GM18867 (cell line): ENCODE measurements at regions not wholly inside any gene's neighbourhood (a gene's known extent, or its start where the extent isn't known, plus 50 kb on each side); places are given as distances from the start of the nearest gene placed in this dataset.

Experiments used
- ATAC-seq: cut with Tn5 transposase; IDR thresholded peaks from one replicate; pipeline ENCODE4 v1.9.1; 2021; ENCODE audit warnings: mild to moderate bottlenecking, moderate library complexity; ENCODE audit not compliant: unreplicated experiment

GRCh38 chr4:114509340-114509739 is 89.3 kb upstream of the UGT8 start:
- ATAC-seq = no peak

DNA sequence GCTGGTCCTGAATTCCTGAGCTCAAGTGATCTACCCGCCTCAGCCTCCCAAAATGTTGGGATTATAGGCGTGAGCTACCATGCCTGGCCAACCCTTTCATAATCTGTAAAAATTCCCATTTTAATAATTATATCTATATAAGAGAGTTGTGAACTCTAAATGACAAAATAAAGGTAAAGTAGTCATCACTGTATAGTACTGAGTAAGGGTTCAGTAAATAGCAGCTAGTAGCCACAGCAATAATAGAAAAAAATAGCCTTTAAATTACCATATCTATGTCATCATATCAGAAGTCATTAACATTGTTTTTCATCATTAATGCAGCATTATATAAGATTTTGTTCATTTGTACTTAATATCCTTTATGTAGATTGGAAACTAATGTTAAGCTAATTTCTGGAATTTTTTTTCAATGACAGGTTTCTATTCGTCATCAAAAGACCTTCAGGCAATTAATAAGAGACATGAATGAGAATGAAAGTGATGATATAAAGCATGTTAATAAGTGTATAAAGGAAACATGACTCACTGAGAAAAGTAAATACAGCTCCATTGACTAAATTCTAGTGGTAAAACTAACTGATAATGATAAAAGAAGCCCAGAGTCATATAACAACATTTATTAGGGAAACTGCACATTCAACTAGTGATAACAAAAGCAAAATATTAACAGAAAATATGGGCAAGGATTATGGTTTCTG is 85.9 kb upstream of the UGT8 start:
- ATAC-seq = no peak

DNA sequence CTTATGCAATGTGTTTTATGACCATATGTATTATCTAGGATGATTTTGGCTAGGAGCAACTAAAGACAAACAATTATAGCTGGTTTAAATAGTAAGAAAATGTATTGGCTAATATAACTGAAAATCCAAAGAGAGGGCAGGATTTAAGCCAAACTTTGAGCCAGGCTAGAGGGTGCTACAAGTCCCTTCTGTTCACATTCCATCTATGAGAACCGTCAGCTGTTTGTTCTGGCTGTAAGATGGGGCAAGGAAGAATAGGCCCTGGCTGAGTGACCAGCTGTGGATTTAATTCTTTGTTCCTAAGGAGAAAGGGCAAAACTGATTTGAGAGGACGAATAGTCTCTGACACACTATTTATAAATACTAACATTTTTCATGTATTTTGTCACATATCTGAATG is 79.2 kb upstream of the UGT8 start:
- no peak for ATAC-seq

DNA sequence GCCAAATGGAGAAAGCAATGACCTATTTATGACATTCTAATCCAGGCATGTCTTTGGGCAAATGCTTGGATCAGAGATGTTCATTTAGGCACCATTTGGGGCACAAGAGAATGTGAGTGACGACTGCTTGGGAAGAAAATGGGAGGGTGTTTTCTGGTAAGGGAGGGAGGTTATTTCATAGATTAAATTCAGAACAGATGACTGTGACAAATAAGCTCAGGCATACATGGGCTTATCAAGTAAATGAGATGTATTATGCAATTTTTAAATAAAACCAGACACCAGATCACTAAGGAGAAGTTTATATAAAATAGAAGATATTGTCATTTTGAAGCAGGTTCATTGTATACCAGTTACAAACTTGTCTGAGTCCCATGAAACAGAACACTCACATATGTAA is 71.4 kb upstream of the UGT8 start:
- no peak for ATAC-seq

DNA sequence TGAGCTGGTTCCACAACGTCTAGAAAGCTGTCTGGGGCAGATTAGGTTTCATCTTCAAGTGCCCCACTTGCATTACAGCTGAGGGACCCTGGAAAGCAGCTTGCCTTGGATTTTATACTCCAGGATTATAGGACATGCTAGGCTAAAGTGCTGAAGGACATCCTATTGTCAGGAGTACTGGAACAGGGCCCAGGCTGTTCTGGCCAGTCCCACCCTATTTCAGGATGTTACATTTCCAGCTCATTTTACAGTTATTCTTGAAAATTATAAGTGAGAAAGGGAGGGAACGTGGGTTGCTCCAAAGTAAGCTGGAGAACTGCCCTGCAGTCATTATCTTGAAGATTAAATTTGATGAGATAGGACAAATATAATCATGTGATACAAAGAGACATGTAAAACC is 71.0 kb upstream of the UGT8 start:
- no peak for ATAC-seq

DNA sequence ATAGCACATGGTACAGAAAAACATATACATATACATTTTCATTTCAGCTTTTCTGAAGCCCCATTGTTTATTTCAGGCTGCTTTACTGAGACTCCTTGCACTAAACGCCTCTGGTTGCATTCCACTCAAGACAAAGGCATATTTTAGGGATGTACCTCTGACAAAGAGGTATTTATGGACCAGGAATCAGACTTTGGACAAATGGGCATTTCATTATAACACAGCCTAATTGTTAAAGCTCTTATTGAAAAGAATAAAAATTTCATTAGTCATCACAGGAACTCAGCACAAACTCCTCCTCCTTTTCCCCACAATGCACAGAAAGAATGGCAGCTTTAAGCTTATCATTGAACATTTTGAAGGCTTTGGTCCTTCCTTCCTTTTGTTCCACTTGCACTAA is 62.9 kb upstream of the UGT8 start:
- ATAC-seq = no peak

- no peak for ATAC-seq
These were observed 61.3 kb upstream of the UGT8 start for GRCh38 chr4:114537352-114537751.

DNA sequence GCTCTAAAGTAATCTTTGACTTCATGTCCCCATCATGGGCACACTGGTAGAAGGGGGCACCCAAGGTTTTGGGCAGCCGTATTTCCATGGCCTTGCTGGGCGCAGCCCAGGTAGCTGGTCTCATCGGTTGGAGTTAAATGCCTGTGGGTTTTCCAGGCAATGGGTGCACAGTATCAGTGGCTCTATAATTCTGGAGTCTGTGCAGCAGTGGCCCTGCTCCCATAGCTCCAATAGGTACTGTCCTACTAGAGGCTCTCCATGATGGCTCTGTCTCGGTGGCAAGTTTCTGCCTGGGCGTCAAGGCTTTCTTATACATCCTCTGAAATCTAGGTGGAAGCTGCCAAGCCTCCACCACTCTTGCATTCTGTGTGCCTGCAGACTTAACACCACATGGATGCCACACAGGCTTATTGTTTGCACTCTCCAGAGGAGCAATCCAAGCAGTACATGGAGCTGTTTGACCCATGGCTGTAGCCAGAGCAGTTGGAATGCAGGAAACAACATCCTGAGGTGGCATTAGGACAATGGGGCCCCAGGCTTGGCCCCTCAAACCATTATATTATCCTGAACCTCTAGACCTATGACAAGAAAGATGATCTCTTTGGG is 60.5 kb upstream of the UGT8 start:
- no peak for ATAC-seq

GRCh38 chr4:114539985-114540384 is 58.6 kb upstream of the UGT8 start:
- ATAC-seq = no peak

- no peak for ATAC-seq
These were observed 51.1 kb upstream of the UGT8 start for GRCh38 chr4:114547340-114548134.
